GM23248 (cell line): ENCODE measurements at regions not wholly inside any gene's neighbourhood (a gene's known extent, or its start where the extent isn't known, plus 50 kb on each side); places are given as distances from the start of the nearest gene placed in this dataset.
A peak's percentile ranks its signal among the peaks of the same experiment; 100 is the strongest.

Source experiments
- DNase-seq: peaks from one replicate; pipeline ENCODE4 v3.0.0-alpha.2; 2015
- H2AFZ ChIP-seq: fragments of 200-600 bp; sonication (generic); 2 replicates; pipeline ENCODE4 v1.6.1; 2016; ENCODE audit warnings: antibody characterized with exemption
- H3F3A ChIP-seq: fragments of 200-600 bp; sonication (generic); 2 replicates; pipeline ENCODE4 v1.6.1; 2016; ENCODE audit warnings: mild to moderate bottlenecking, antibody characterized with exemption, mixed run types; ENCODE audit not compliant: insufficient read depth
- H3K27ac ChIP-seq: fragments of 200-600 bp; sonication (generic); 2 replicates; pipeline ENCODE4 v1.5.1; 2016; ENCODE audit warnings: mild to moderate bottlenecking
- H3K27me3 ChIP-seq: fragments of 200-600 bp; sonication (generic); replicated peaks from 2 replicates; pipeline ENCODE4 v1.6.1; 2016; ENCODE audit warnings: mild to moderate bottlenecking; ENCODE audit not compliant: insufficient read depth
- H3K36me3 ChIP-seq: fragments of 200-600 bp; sonication (generic); 2 replicates; pipeline ENCODE4 v1.6.1; 2016; ENCODE audit warnings: low read depth, mild to moderate bottlenecking
- H3K4me1 ChIP-seq: fragments of 200-600 bp; sonication (generic); 2 replicates; pipeline ENCODE4 v1.6.1; 2016; ENCODE audit warnings: mild to moderate bottlenecking; ENCODE audit not compliant: insufficient read depth
- H3K4me2 ChIP-seq: fragments of 200-600 bp; sonication (generic); one replicate; pipeline ENCODE4 v1.6.1; 2016; ENCODE audit warnings: mild to moderate bottlenecking; ENCODE audit not compliant: unreplicated experiment
- H3K4me3 ChIP-seq: fragments of 200-600 bp; sonication (generic); 2 replicates; pipeline ENCODE4 v1.5.1; 2016; ENCODE audit warnings: mild to moderate bottlenecking
- H3K79me2 ChIP-seq: fragments of 200-600 bp; sonication (generic); 2 replicates; pipeline ENCODE4 v1.6.1; 2016; ENCODE audit warnings: mild to moderate bottlenecking; ENCODE audit not compliant: insufficient read depth
- H3K9ac ChIP-seq: fragments of 200-600 bp; sonication (generic); 2 replicates; pipeline ENCODE4 v1.6.1; 2016; ENCODE audit warnings: mild to moderate bottlenecking
- H3K9me2 ChIP-seq: fragments of 200-600 bp; sonication (generic); 2 replicates; pipeline ENCODE4 v1.6.1; 2016; ENCODE audit warnings: mixed run types, mild to moderate bottlenecking, moderate library complexity; ENCODE audit not compliant: insufficient read depth
- H3K9me3 ChIP-seq: fragments of 200-600 bp; sonication (generic); one replicate; pipeline ENCODE4 v1.6.1; 2017; ENCODE audit warnings: low read depth
- H4K20me1 ChIP-seq: fragments of 200-600 bp; sonication (generic); 2 replicates; pipeline ENCODE4 v1.6.0; 2016; ENCODE audit not compliant: insufficient read depth
- EZH2 ChIP-seq: fragments of 200-600 bp; sonication (generic); IDR thresholded peaks from 2 replicates; pipeline ENCODE4 v1.6.1; 2018; ENCODE audit warnings: antibody characterized with exemption, mild to moderate bottlenecking; ENCODE audit not compliant: insufficient read depth, poor library complexity, severe bottlenecking
- EZH2phosphoT487 ChIP-seq: fragments of 200-600 bp; sonication (generic); IDR thresholded peaks from 2 replicates; pipeline ENCODE4 v1.6.1; 2018; ENCODE audit warnings: antibody characterized with exemption, moderate library complexity, mild to moderate bottlenecking, low read depth; ENCODE audit not compliant: insufficient read depth
- WGBS, 2 experiments: methylation state at CpG; one replicate each; pipeline ENCODE4 v1.1.6; 2015 to 2017; ENCODE audit warnings: low lambda C conversion rate in 2 of 2, low coverage in 1 of 2; ENCODE audit errors: missing lambda C conversion rate in 2 of 2; 5-methylcytosine and 5-hydroxymethylcytosine counted together
- in situ Hi-C: fragments of 300-500 bp; cut with MboI; formaldehyde crosslinking; loops from 2 replicates; pipeline ENCODE4 v1.15.0; 2020

GRCh38 chr17:27218719-27219488, 75.0 kb upstream of the WSB1 start:
- no peaks in the 10 kb centered on the region for H3K27me3 ChIP-seq
- H3K4me1 ChIP-seq = no peaks in the 10 kb centered on the region
- TF ChIP-seq EZH2phosphoT487 = no peak
- no peak for TF ChIP-seq EZH2
- whole genome bisulfite sequencing, 2 experiments = 86 to 88% methylated on average over 6 of the region's 6 CpGs
- in situ Hi-C loops = no loop called here
- H3F3A ChIP-seq = no peaks in the 10 kb centered on the region
- no peaks in the 10 kb centered on the region for H3K79me2 ChIP-seq
- no peak overlapping the region for H3K9ac ChIP-seq
- no peak overlapping the region for H2AFZ ChIP-seq
- no peaks in the 10 kb centered on the region for H3K9me3 ChIP-seq
- no peak overlapping the region for H3K4me3 ChIP-seq
- no peaks in the 10 kb centered on the region for H3K9me2 ChIP-seq
- H3K27ac ChIP-seq = no peak overlapping the region
- H3K36me3 ChIP-seq = no peaks in the 10 kb centered on the region
- DNase-seq = no peak
- H3K4me2 ChIP-seq = no peak overlapping the region
- H4K20me1 ChIP-seq = no peaks in the 10 kb centered on the region

DNA sequence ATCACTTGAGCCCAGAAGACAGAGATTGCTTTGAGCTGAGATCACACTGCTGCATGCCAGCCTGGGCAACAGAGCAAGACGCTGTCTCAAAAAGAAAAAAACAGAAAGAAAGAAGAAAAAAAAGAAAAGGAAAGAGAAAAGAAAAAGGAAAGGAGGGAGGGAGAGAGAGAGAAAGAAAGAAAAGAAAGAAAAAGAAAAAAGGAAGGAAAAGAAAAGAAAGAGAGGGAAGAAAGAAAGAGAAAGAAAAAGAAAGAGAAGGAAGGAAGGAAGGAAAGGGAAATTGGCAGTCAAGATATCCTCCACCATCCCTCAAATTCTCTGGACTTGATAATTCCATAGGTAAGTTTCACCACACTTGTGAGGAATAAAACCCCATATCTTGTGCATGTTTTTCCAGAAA, 71.4 kb upstream of the WSB1 start:
- Histone ChIP-seq H2AFZ (no peak overlapping the region), H3F3A (no peaks in the 10 kb centered on the region), H4K20me1 (no peaks in the 10 kb centered on the region), H3K4me2 (no peak overlapping the region), H3K4me3 (no peak overlapping the region), H3K27ac (no peak overlapping the region), H3K9ac (no peak overlapping the region), H3K27me3 (no peaks in the 10 kb centered on the region), H3K36me3 (no peaks in the 10 kb centered on the region), H3K9me3 (no peaks in the 10 kb centered on the region), H3K4me1 (no peaks in the 10 kb centered on the region), H3K79me2 (no peaks in the 10 kb centered on the region), H3K9me2 (no peaks in the 10 kb centered on the region)
- 4 to 17% methylated on average over 1 of the region's 1 CpG for WGBS, 2 experiments
- in situ Hi-C loops = no loop called here
- no peak for DNase-seq
- no peak for TF ChIP-seq EZH2
- no peak for TF ChIP-seq EZH2phosphoT487

DNA sequence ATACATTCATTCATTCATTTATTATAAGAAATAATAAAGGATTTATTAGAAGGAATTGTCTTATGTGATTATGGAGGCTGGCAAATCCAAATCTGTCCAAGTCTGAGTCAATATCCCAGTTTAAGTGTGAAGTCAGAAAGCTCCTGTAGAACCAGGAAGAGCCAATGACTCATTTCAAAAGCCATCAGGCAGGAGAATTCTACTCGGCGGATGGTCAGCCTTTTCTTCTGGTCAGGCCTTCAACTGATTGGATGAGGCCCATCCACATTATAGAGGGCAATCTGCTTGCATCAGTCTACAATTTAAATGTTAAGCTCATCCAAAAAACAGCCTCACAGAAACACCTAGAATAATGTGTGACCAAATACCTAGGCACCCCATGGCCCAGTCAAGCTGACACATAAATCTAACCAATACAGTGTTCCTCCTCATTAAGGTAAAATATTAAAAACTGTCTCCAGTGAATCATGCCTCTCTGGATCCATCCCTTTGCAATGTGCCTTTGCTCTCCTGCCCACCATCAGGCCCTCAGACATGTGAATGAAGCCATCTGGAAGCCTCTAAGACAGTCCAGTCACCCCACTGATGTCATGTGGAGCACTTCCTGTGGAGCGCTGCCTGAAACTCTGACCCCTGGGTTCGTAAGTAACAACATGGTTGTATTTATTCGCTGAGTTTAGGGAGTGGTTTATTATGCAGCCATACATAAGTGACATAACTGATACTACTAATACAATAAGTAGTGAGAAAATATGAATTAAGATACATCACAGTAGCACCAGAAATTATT, 69.2 kb upstream of the WSB1 start:
- in situ Hi-C loops = loop anchor here (25.0 kb wide), 1 partner anchor 213 kb away; no protein-coding TSS in a partner anchor
- Histone ChIP-seq H3K9me2 (no peaks in the 10 kb centered on the region), H3K27ac (no peak overlapping the region), H3K4me2 (no peak overlapping the region), H3K9me3 (no peaks in the 10 kb centered on the region), H3K9ac (no peak overlapping the region), H3K4me1 (no peaks in the 10 kb centered on the region), H3K79me2 (no peaks in the 10 kb centered on the region), H3F3A (no peaks in the 10 kb centered on the region), H4K20me1 (no peaks in the 10 kb centered on the region), H3K27me3 (no peaks in the 10 kb centered on the region), H2AFZ (no peak overlapping the region), H3K36me3 (no peaks in the 10 kb centered on the region), H3K4me3 (no peak overlapping the region)
- TF ChIP-seq EZH2 (no peak), EZH2phosphoT487 (no peak)
- peak; percentile 34 for DNase-seq
- 76 to 77% methylated on average over 5 of the region's 5 CpGs for WGBS, 2 experiments

DNA sequence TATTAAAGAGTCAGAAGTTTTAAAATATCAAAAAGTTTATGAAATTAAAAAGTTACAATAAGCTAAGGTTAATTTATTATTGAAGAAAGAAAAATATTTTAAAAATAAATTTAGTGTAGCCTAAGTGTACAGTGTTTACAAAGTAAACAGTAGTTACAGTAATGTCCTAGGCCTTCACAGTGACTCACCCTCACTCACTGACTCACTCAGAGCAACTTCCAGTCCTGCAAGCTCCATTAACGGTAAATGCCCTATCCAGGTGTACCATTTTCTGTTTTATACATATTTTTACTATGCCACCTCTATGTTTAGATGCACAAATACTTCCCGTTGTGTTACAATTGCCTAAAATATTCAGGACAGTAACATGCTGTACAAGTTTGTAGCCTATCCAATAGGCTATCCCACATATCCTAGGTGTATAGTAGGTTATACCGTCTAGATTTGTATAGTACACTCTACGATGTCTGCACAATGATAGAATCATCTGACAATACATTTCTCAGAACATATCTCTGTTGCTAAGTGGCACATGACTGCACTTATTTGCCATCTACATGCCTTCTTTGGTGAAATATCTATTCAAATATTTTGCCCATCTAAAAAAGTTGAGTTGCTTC, 67.2 kb upstream of the WSB1 start:
- no peak overlapping the region for H3K4me2 ChIP-seq
- no peaks in the 10 kb centered on the region for H3K4me1 ChIP-seq
- no peak for TF ChIP-seq EZH2phosphoT487
- no peak for TF ChIP-seq EZH2
- no peak overlapping the region for H2AFZ ChIP-seq
- WGBS, 2 experiments = 70 to 71% methylated on average over 4 of the region's 4 CpGs
- H3K4me3 ChIP-seq = no peak overlapping the region
- no peaks in the 10 kb centered on the region for H3K27me3 ChIP-seq
- no peaks in the 10 kb centered on the region for H4K20me1 ChIP-seq
- no peaks in the 10 kb centered on the region for H3K36me3 ChIP-seq
- H3K9ac ChIP-seq = no peak overlapping the region
- H3K9me2 ChIP-seq = no peaks in the 10 kb centered on the region
- no peaks in the 10 kb centered on the region for H3F3A ChIP-seq
- in situ Hi-C loops = loop anchor here (25.0 kb wide), 1 partner anchor 211 kb away; no protein-coding TSS in a partner anchor
- no peak overlapping the region for H3K27ac ChIP-seq
- DNase-seq = peak; percentile 76
- no peaks in the 10 kb centered on the region for H3K79me2 ChIP-seq
- no peaks in the 10 kb centered on the region for H3K9me3 ChIP-seq
